HG03460 (cell line): ENCODE measurements at regions not wholly inside any gene's neighbourhood (a gene's known extent, or its start where the extent isn't known, plus 50 kb on each side); places are given as distances from the start of the nearest gene placed in this dataset.

Experiments
- ATAC-seq: cut with Tn5 transposase; IDR thresholded peaks from one replicate; pipeline ENCODE4 v1.9.1; 2021; ENCODE audit not compliant: unreplicated experiment

GRCh38 chr5:145708169-145708568, 127.0 kb downstream of the PRELID2 start:
- ATAC-seq, result no peak

DNA sequence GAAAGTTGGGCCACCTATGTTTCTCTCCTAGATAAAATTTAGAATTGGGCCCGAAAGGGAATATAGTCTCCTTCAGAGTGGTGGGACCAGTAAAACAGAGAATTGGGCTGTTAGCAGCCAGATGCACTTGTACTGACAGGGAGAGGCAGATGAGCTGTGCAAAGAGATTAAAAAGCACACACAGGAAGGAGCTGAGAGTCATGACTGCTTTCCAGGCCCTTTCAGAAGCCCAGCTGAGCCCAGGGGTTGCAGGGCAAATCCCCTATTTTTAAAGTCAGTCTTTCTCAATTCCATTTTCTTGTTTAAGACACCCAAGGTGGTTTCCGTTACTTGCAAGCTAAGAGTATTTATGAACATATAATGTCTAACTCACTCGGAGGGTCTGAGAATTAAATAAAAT, 130.4 kb downstream of the PRELID2 start:
- no peak for ATAC-seq

GRCh38 chr5:145703856-145704255, 131.3 kb downstream of the PRELID2 start:
- no peak for ATAC-seq

DNA sequence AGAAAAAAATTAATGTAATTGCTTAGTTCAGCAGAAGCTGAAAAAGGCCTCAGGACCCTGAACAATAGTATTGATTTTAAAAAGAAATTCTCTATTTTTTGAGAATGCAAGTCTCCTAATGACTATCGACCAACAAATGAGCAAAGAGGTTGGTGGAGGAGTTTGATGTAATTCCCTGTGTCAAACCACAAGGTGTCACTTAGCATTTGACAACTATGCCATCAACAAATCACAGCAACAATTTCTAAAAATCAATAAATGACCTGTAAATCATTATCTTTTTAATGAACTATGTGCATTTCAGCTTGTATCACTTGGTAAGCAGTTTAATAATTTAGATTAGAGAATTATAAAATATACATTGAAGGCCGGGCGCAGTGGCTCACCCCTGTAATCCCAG, 133.7 kb downstream of the PRELID2 start:
- no peak for ATAC-seq

GRCh38 chr5:145699846-145700245, 135.3 kb downstream of the PRELID2 start:
- ATAC-seq, result no peak

GRCh38 chr5:145697251-145697990, 137.7 kb downstream of the PRELID2 start:
- ATAC-seq, result no peak

GRCh38 chr5:145689235-145689634, 145.9 kb downstream of the PRELID2 start:
- peak; percentile 85 for ATAC-seq

- ATAC-seq, result no peak
These were observed 147.2 kb downstream of the PRELID2 start for GRCh38 chr5:145687943-145688342.

DNA sequence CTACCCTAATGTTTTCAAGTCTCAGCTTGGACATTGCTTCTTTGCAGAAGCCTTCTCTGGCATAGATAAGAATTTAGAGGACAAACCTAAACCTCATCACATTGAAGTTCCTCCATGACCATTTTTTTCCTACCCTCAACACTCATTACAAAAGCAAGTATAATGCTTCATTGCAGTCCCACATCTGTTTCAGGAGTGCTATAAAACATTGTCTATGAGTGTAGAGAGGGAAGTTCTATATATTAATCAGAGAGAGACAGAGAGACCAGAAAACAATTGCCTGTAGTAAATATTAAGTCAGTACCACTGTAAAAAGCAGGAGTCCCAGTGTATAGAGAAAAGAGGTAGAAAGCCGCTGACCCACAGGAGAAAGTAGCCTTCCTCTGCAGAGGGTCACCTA, 149.7 kb downstream of the PRELID2 start:
- no peak for ATAC-seq

DNA sequence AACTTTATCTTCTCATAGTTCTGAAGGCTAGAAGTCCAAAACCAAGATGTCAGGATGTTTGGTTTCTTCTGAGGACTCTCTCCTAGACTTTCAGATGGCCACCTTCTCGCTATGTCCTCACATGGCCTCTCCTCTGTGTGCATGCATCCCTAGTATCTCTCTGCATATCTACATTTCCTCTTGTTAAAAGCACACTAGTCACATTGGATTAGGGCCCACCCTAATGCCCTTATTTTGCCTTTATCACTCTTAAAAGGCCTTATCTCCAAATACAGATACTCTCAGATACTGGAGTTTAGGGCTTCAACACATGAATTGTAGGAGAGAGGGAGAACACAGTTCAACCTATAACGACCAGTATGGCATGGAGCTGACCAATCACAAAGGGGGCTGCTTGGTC, 151.7 kb downstream of the PRELID2 start:
- no peak for ATAC-seq

GRCh38 chr5:145682197-145682899, 152.8 kb downstream of the PRELID2 start:
- no peak for ATAC-seq

GRCh38 chr5:145681686-145682085, 153.5 kb downstream of the PRELID2 start:
- peak; percentile 95 for ATAC-seq

- ATAC-seq, result no peak
These were observed 153.9 kb downstream of the PRELID2 start for GRCh38 chr5:145681216-145681615.

DNA sequence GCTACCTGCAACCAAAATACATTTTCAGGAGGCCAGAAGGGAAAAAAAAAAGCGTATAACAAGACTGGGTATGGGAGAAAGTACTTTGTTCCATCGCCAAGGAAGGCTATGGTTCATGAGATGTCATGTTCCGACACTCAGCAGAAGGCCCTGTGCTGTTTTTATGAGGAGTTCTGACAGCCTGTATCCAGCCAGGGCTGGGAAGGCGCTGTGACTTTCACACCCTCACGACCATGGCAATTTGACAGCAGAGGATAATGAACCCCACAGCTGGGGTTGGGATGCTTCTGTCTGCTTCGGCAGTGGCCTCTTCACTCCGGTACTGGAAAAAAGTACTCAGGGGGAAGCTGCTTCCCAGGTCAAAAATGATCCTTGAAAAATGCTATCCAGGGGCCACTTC, 154.4 kb downstream of the PRELID2 start:
- no peak for ATAC-seq

- ATAC-seq, result no peak
These were observed 155.0 kb downstream of the PRELID2 start for GRCh38 chr5:145680169-145680568.

- ATAC-seq, result no peak
These were observed 156.9 kb downstream of the PRELID2 start for GRCh38 chr5:145678255-145678654.

GRCh38 chr5:145673786-145674185, 161.4 kb downstream of the PRELID2 start:
- no peak for ATAC-seq

- no peak for ATAC-seq
These were observed 166.4 kb downstream of the PRELID2 start for GRCh38 chr5:145668714-145669113.

DNA sequence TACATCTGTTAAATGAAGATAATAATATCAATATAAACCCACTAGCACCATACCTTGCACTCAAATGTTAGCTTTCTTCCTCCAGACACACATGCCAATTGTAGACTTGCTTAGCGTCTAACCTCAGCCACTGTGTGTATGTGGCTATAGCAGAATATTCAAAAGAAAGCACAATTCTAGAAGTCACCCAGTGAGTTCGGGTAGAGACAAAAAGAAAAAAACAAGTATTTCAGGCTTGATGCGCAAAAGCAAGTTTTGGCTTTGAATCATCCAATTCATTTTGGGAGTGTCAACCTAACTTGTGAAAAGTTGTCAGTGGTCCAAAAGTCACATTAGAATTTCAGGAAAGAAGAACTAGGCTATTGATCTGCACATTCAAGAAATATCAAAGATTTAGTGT, 167.4 kb downstream of the PRELID2 start:
- no peak for ATAC-seq

- ATAC-seq, result no peak
These were observed 168.6 kb downstream of the PRELID2 start for GRCh38 chr5:145666591-145666990.

DNA sequence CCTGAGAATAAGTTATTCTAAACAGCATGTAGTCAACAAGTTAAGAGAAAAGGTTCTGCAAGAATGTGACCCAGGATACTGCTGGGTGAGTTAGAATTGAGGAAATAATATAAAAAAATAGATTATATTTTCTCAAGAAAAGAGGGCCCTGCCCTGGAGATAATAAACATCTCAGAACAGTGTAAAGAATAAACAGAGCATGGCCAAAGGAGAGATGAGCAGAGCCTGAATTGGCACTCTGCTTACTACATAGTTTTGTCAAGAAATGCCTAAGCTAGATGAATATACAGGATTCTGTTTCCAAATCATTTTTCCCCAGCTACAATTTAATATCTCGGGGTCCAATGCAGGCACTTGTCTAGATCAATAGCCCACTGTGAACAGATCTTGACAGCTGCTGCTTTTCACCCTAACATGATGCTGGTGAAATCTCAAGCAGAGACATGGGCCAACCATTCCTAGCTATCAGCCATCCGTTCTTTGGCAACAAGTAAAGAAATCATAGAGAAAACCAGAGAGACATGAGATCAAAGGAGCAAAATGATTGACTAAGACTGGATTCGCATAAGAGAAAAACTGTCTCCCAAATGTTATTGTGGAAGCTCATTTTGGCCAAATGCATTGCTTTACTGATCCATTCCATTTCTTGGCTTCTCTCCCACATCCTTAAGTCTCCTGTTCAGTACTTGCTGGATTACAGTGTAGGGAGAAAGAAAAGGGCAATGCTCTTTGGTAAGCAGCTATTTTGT, 173.2 kb downstream of the PRELID2 start:
- no peak for ATAC-seq
